Thyroid gland (tissue), 4 donors: ENCODE measurements at regions not wholly inside any gene's neighbourhood (a gene's known extent, or its start where the extent isn't known, plus 50 kb on each side); places are given as distances from the start of the nearest gene placed in this dataset.

Experiments
- CTCF ChIP-seq, 6 experiments: fragments of 200-600 bp in 3 of 6; fragments of 450-650 bp in 3 of 6; sonication (generic) in 3 of 6; IDR thresholded peaks; one replicate each; pipeline ENCODE4 v1.5.1; 2016 to 2019; ENCODE audit warnings: antibody characterized with exemption in 6 of 6, mild to moderate bottlenecking in 2 of 6, inconsistent platforms in 1 of 6, moderate library complexity in 1 of 6
- POLR2A ChIP-seq, 2 donors: fragments of 450-650 bp; IDR thresholded peaks; one replicate each; pipeline ENCODE4 v1.6.1; 2017; ENCODE audit warnings: antibody characterized with exemption in 2 of 2, mild to moderate bottlenecking in 2 of 2, moderate library complexity in 1 of 2

DNA sequence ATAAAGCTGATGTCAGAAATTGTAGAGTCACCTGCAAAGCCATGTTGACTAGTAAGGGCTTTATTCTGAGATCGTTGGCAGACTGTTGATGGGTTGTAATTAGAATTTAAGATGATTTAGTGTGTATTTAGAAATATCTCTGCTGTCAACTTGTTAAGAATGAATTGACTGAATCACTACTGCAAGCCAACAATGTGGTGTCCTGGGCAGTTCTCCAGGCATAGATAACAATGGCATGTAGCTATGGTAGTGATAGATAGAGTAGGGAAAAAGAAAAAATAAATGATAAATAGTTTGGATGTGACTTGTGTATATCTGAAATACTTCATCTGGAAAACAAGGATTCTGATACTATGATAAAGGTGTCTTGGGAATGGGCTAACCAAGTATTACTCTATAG, 640.2 kb downstream of the ARL4A start:
- TF ChIP-seq CTCF (IDR thresholded peaks at IDR 0.05) (no peak), POLR2A (IDR thresholded peaks at IDR 0.05) (no peak)
